Astrocyte (in vitro differentiated cells and primary cell): ENCODE measurements at regions not wholly inside any gene's neighbourhood (a gene's known extent, or its start where the extent isn't known, plus 50 kb on each side); places are given as distances from the start of the nearest gene placed in this dataset.

ENCODE experiments used
- DNase-seq: peaks from one replicate; pipeline ENCODE4 v3.0.0-alpha.2; 2010; ENCODE audit warnings: low read depth
- FAIRE-seq: peaks from 2 replicates; lab custom pipeline; 2011; peaks lifted over from hg19 to GRCh38; lab: Jason Lieb, UNC
- H2AFZ ChIP-seq: 2 replicates; pipeline ENCODE4 v1.6.0; 2012; ENCODE audit warnings: low read depth, low read length, inconsistent platforms
- H3K27ac ChIP-seq: 2 replicates; pipeline ENCODE4 v1.5.1; 2011; ENCODE audit warnings: low read depth, low read length, inconsistent platforms
- H3K27me3 ChIP-seq: 2 replicates; pipeline ENCODE4 v1.6.0; 2011; ENCODE audit warnings: low read length, inconsistent platforms; ENCODE audit not compliant: insufficient read depth
- H3K36me3 ChIP-seq: 2 replicates; pipeline ENCODE4 v1.5.1; 2011; ENCODE audit warnings: low read length, inconsistent platforms; ENCODE audit not compliant: insufficient read depth
- H3K4me1 ChIP-seq: 2 replicates; pipeline ENCODE4 v1.5.1; 2011; ENCODE audit warnings: low read length, inconsistent platforms; ENCODE audit not compliant: insufficient read depth
- H3K4me2 ChIP-seq: 2 replicates; pipeline ENCODE4 v1.6.0; 2012; ENCODE audit warnings: low read length, inconsistent platforms
- H3K4me3 ChIP-seq: 2 replicates; pipeline ENCODE4 v1.5.1; 2011; ENCODE audit warnings: low read depth, mild to moderate bottlenecking, low read length, inconsistent platforms; ENCODE audit not compliant: insufficient read depth
- H3K79me2 ChIP-seq: 2 replicates; pipeline ENCODE4 v1.6.0; 2012; ENCODE audit warnings: mild to moderate bottlenecking, low read length, inconsistent platforms; ENCODE audit not compliant: insufficient read depth
- H3K9ac ChIP-seq: 2 replicates; pipeline ENCODE4 v1.6.0; 2012; ENCODE audit warnings: mild to moderate bottlenecking, low read length, inconsistent platforms
- H3K9me3 ChIP-seq: 2 replicates; pipeline ENCODE4 v1.5.1; 2012; ENCODE audit warnings: low read depth, mild to moderate bottlenecking, low read length, inconsistent platforms; ENCODE audit not compliant: insufficient read depth
- H4K20me1 ChIP-seq: 2 replicates; pipeline ENCODE4 v1.6.0; 2012; ENCODE audit warnings: low read length, inconsistent platforms; ENCODE audit not compliant: insufficient read depth
- H3K27ac Mint-ChIP-seq: one replicate; pipeline ENCODE4 v1.8.0; 2021; ENCODE audit warnings: mild to moderate bottlenecking, mixed read lengths; ENCODE audit not compliant: unreplicated experiment
- H3K27me3 Mint-ChIP-seq: one replicate; pipeline ENCODE4 v1.8.0; 2021; ENCODE audit warnings: low read depth, mixed read lengths; ENCODE audit not compliant: unreplicated experiment
- H3K36me3 Mint-ChIP-seq: one replicate; pipeline ENCODE4 v1.8.0; 2021; ENCODE audit warnings: low read depth, mixed read lengths; ENCODE audit not compliant: unreplicated experiment
- H3K4me1 Mint-ChIP-seq: one replicate; pipeline ENCODE4 v1.8.0; 2021; ENCODE audit warnings: low read depth, mixed read lengths; ENCODE audit not compliant: unreplicated experiment
- H3K4me3 Mint-ChIP-seq: one replicate; pipeline ENCODE4 v1.8.0; 2021; ENCODE audit warnings: mild to moderate bottlenecking, moderate library complexity, mixed read lengths; ENCODE audit not compliant: unreplicated experiment
- H3K9me3 Mint-ChIP-seq: one replicate; pipeline ENCODE4 v1.8.0; 2021; ENCODE audit warnings: mild to moderate bottlenecking, mixed read lengths; ENCODE audit not compliant: unreplicated experiment
- CTCF ChIP-seq: IDR thresholded peaks from 2 replicates; pipeline ENCODE4 v1.5.1; 2011; ENCODE audit warnings: low read depth, mild to moderate bottlenecking, inconsistent platforms, low read length, moderate library complexity; ENCODE audit not compliant: insufficient read depth
- EZH2 ChIP-seq: IDR thresholded peaks from 2 replicates; pipeline ENCODE4 v1.6.1; 2012; ENCODE audit warnings: mild to moderate bottlenecking, low read length, inconsistent platforms; ENCODE audit not compliant: insufficient read depth

DNA sequence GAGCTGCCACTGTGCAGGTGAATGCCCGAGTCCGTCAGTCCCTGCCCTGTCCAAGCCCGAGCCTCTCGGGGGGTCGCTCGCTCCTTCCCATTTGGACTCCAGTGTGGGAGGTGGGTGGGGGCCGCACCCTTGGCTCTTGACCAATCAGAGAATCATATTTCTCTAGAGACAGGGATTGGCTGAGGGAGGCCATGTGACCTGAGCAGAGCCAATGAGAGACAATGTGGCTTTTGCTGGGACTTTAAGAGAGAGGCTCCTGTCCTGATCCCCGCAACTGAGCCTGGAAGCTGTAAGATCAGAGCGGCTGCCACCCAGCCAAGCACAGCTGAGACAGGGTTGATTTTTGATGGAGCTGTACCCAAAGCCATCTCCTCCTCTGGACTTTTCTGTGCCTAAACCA is 199.3 kb downstream of the TFAP2C start:
- Histone ChIP-seq H3K4me2 (no peak overlapping the region), H3K4me1 (no peaks in the 10 kb centered on the region), H3K9me3 (no peaks in the 10 kb centered on the region), H3K27ac (no peak overlapping the region), H3K27me3 (peaks cover 41% of the 10 kb centered on the region), H2AFZ (no peak overlapping the region), H3K9ac (no peak overlapping the region), H3K4me3 (no peak overlapping the region), H3K36me3 (no peaks in the 10 kb centered on the region), H3K79me2 (no peaks in the 10 kb centered on the region), H4K20me1 (no peaks in the 10 kb centered on the region)
- DNase-seq, result no peak
- Mint-ChIP-seq H3K27ac (no peak overlapping the region), H3K27me3 (peaks cover 31% of the 10 kb centered on the region), H3K9me3 (peaks cover 3% of the 10 kb centered on the region), H3K4me1 (no peaks in the 10 kb centered on the region), H3K36me3 (no peaks in the 10 kb centered on the region), H3K4me3 (no peak overlapping the region)
- FAIRE-seq, result no peak
- no peak for TF ChIP-seq EZH2
- no peak for TF ChIP-seq CTCF

- Histone ChIP-seq H3K4me1 (no peaks in the 10 kb centered on the region), H3K9ac (no peak overlapping the region), H3K36me3 (no peaks in the 10 kb centered on the region), H3K9me3 (no peaks in the 10 kb centered on the region), H3K27me3 (peaks cover 47% of the 10 kb centered on the region), H3K4me3 (no peak overlapping the region), H2AFZ (no peak overlapping the region), H3K27ac (no peak overlapping the region), H3K79me2 (no peaks in the 10 kb centered on the region), H4K20me1 (no peaks in the 10 kb centered on the region), H3K4me2 (no peak overlapping the region)
- H3K27me3 Mint-ChIP-seq, result peaks cover 36% of the 10 kb centered on the region
- FAIRE-seq (no peak), DNase-seq (no peak)
- H3K4me3 Mint-ChIP-seq, result no peak overlapping the region
- no peaks in the 10 kb centered on the region for H3K36me3 Mint-ChIP-seq
- TF ChIP-seq CTCF (no peak), EZH2 (no peak)
- H3K9me3 Mint-ChIP-seq, result peaks cover 3% of the 10 kb centered on the region
- H3K27ac Mint-ChIP-seq, result no peak overlapping the region
- no peaks in the 10 kb centered on the region for H3K4me1 Mint-ChIP-seq
These were observed 200.8 kb downstream of the TFAP2C start for GRCh38 chr20:56829788-56830385.

DNA sequence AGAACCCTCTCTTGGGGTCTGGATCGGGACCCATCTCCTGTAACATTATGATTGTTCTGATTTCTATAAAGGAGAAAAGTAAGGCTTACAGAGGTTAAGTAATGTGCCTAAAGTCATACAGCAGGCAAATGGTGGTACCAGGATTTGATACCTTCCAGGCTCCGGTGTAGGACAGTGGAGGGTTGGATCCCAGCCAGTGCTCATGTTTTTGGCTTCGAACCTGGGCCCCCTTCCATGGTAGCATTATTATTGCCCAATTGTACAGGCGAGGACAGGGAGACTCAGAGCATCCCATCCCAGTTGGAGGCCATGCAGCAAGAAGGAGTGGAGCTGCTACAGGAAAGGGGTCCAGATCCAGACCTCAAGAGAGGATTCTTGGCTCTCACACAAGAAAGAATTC is 202.7 kb downstream of the TFAP2C start:
- Histone ChIP-seq H2AFZ (no peak overlapping the region), H3K9me3 (no peaks in the 10 kb centered on the region), H3K9ac (no peak overlapping the region), H3K4me1 (no peaks in the 10 kb centered on the region), H3K27ac (no peak overlapping the region), H3K4me2 (no peak overlapping the region), H3K27me3 (peaks cover 45% of the 10 kb centered on the region), H3K4me3 (no peak overlapping the region), H3K36me3 (no peaks in the 10 kb centered on the region), H3K79me2 (no peaks in the 10 kb centered on the region), H4K20me1 (no peaks in the 10 kb centered on the region)
- Mint-ChIP-seq H3K4me3 (no peak overlapping the region), H3K27me3 (peaks cover 51% of the 10 kb centered on the region), H3K4me1 (no peaks in the 10 kb centered on the region), H3K36me3 (no peaks in the 10 kb centered on the region), H3K9me3 (peaks cover 3% of the 10 kb centered on the region), H3K27ac (no peak overlapping the region)
- no peak for DNase-seq
- no peak for TF ChIP-seq EZH2
- TF ChIP-seq CTCF, result no peak
- no peak for FAIRE-seq
